ENCODE measurements at regions not wholly inside any gene's neighbourhood (a gene's known extent, or its start where the extent isn't known, plus 50 kb on each side); places are given as distances from the start of the nearest gene placed in this dataset.

- WGBS, 4 donors: 70 to 81% (median 74%) methylated on average over 3 of the region's 3 CpGs
- Histone ChIP-seq H3K27me3 (no peaks in the 10 kb centered on the region), H3K9me3 (replicated peaks in 1 of 3) (no peaks in the 10 kb centered on the region), H3K4me3 (no peak overlapping the region), H3K27ac (no peak overlapping the region), H3K4me1 (replicated peaks in 1 of 2) (no peaks in the 10 kb centered on the region), H3K36me3 (replicated peaks in 1 of 2) (no peaks in the 10 kb centered on the region)
- no peak for DNase-seq
- intact Hi-C loops (cut with DNase I): no loop called here
- TF ChIP-seq POLR2A (IDR thresholded peaks at IDR 0.05): no peak
- TF ChIP-seq CTCF (IDR thresholded peaks at IDR 0.05): no peak
These were observed 92.8 kb downstream of the TAF11L14 start for GRCh38 chr5:17727098-17727497.

DNA sequence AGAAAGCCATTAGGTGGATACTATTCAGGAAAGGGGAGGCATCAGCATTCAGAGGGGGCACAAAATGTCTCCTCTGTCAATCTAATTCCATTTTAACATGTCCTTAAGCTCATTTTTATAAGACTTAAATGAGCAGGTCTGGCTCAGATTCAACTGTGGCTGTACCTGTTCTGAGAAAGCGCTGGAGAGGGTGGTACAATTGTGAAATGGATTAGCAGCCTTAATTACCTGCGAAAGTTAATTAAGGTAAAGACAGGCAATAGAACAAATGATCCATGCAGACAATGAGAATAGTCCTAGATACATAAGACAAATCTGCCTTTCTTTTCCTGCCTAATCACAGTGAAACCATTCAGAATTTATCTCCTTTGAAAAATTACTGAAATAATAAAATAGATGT, 96.2 kb downstream of the TAF11L14 start:
- H3K27me3 ChIP-seq: no peaks in the 10 kb centered on the region
- no peak for TF ChIP-seq CTCF (IDR thresholded peaks at IDR 0.05)
- TF ChIP-seq POLR2A (IDR thresholded peaks at IDR 0.05): no peak
- 82 to 93% (median 91%) methylated on average over 2 of the region's 2 CpGs for WGBS, 4 donors

GRCh38 chr5:17732351-17732923, 98.2 kb downstream of the TAF11L14 start:
- no peaks in the 10 kb centered on the region for H3K27me3 ChIP-seq
- no peaks in the 10 kb centered on the region for H3K4me1 ChIP-seq (replicated peaks in 1 of 2)
- H3K4me3 ChIP-seq: no peak overlapping the region
- TF ChIP-seq POLR2A (IDR thresholded peaks at IDR 0.05) (no peak), CTCF (IDR thresholded peaks at IDR 0.05) (no peak)
- intact Hi-C loops (cut with DNase I): no loop called here
- no peaks in the 10 kb centered on the region for H3K9me3 ChIP-seq (replicated peaks in 1 of 3)
- H3K27ac ChIP-seq: no peak overlapping the region
- H3K36me3 ChIP-seq (replicated peaks in 1 of 2): no peaks in the 10 kb centered on the region
- DNase-seq: peak in 1 of 7 donors; percentile 63
- WGBS, 4 donors: 77 to 85% (median 79%) methylated on average over 3 of the region's 3 CpGs

More for the DNA sequence above, 96.2 kb downstream of the TAF11L14 start:
- intact Hi-C loops (cut with DNase I): no loop called here
- Histone ChIP-seq H3K27ac (no peak overlapping the region), H3K4me1 (replicated peaks in 1 of 2) (no peaks in the 10 kb centered on the region), H3K9me3 (replicated peaks in 1 of 3) (no peaks in the 10 kb centered on the region), H3K4me3 (no peak overlapping the region), H3K36me3 (replicated peaks in 1 of 2) (no peaks in the 10 kb centered on the region)
- DNase-seq: no peak

DNA sequence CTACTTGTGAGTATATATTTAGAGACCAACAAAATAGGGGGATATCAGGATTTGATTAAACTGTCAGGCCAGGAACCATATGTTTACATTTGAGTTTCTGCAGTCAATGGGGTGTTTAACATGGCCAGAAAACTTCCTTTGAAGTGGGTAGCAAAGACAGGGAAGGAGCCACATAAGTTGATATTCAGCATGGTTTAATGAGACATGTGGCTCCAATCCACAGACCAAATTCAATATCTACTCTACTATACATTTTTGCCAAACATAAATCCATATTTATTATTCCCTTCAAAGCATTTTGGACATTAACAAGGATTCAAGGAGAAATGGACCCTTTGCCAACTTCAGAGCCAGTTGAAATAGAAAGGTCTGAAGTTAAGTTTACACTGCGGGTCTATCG, 99.8 kb downstream of the TAF11L14 start:
- Histone ChIP-seq H3K27ac (no peak overlapping the region), H3K9me3 (replicated peaks in 1 of 3) (no peaks in the 10 kb centered on the region), H3K36me3 (replicated peaks in 1 of 2) (no peaks in the 10 kb centered on the region), H3K4me1 (replicated peaks in 1 of 2) (no peaks in the 10 kb centered on the region), H3K27me3 (no peaks in the 10 kb centered on the region), H3K4me3 (no peak overlapping the region)
- no peak for DNase-seq
- 65 to 91% (median 81%) methylated on average over 2 of the region's 2 CpGs for WGBS, 4 donors
- intact Hi-C loops (cut with DNase I): no loop called here
- TF ChIP-seq POLR2A (IDR thresholded peaks at IDR 0.05): no peak
- no peak for TF ChIP-seq CTCF (IDR thresholded peaks at IDR 0.05)

Measured in adrenal gland (tissue), 9 donors.